SK-N-SH (cell line): ENCODE measurements at regions not wholly inside any gene's neighbourhood (a gene's known extent, or its start where the extent isn't known, plus 50 kb on each side); places are given as distances from the start of the nearest gene placed in this dataset.

Experiments used
- CTCF ChIP-seq: fragments of 200-600 bp; sonication (generic); IDR thresholded peaks from 2 replicates; pipeline ENCODE4 v1.6.1; 2017; ENCODE audit warnings: antibody characterized with exemption, mild to moderate bottlenecking, moderate library complexity
- EP300 ChIP-seq, 2 experiments: IDR thresholded peaks; 2 replicates each; pipeline versions ENCODE4 v1.4.0 to v1.6.1; 2012; ENCODE audit warnings: borderline replicate concordance in 1 of 2, low read depth in 1 of 2, low read length in 1 of 2
- MAX ChIP-seq: IDR thresholded peaks from 2 replicates; pipeline ENCODE4 v1.4.0; 2012; ENCODE audit warnings: low read depth
- MXI1 ChIP-seq: IDR thresholded peaks from 2 replicates; pipeline ENCODE4 v1.6.1; 2012; ENCODE audit warnings: mild to moderate bottlenecking, low read depth, low read length, improper control_type of control experiment
- NRF1 ChIP-seq: IDR thresholded peaks from 2 replicates; pipeline ENCODE4 v1.6.1; 2012; ENCODE audit warnings: low read depth, mild to moderate bottlenecking, low read length
- POLR2AphosphoS5 ChIP-seq: IDR thresholded peaks from 2 replicates; pipeline ENCODE4 v1.6.1; 2012; ENCODE audit warnings: low read depth, low read length
- RCOR1 ChIP-seq: fragments of 150-350 bp; IDR thresholded peaks from 2 replicates; pipeline ENCODE4 v1.6.1; 2017; ENCODE audit warnings: antibody characterized with exemption, low read length
- SIN3A ChIP-seq: IDR thresholded peaks from 2 replicates; pipeline ENCODE4 v1.6.1; 2012; ENCODE audit warnings: low read depth, mild to moderate bottlenecking, low read length, moderate library complexity, borderline replicate concordance
- USF2 ChIP-seq: fragments of 150-350 bp; IDR thresholded peaks from 2 replicates; pipeline ENCODE4 v1.6.1; 2017; ENCODE audit warnings: antibody characterized with exemption, low read length, low read depth, borderline replicate concordance
- YY1 ChIP-seq: IDR thresholded peaks from 2 replicates; pipeline ENCODE4 v1.4.0; 2012; ENCODE audit warnings: low read depth, mild to moderate bottlenecking
- TF ChIP-seq, protein P1 (sequence below): IDR thresholded peaks from 2 replicates; pipeline ENCODE4; 2012

DNA sequence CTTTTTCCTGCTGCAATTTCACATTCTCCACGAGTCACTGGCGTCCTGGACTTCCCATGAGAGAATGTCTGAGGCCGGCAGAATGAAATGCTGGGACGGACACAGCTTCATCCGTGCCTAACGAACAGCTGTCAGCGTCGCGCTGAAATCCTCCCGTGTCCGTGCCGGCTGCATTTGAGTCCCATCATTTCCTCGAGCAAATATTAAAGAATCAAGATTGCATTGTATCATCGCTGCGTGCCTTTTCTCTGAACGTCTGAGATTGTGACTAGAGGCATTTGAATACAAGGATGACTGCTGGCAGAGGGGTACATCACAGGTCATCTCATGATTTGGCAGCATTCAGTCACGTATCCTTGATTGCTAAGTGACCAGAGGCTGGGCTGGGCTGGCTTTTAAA, 279.9 kb downstream of the ASMT start:
- TF ChIP-seq CTCF (no peak), MAX (no peak), USF2 (no peak), POLR2AphosphoS5 (no peak), EP300 (IDR thresholded peaks at IDR 0.05; ENCODE audit: borderline replicate concordance in 1 of 2, low read depth in 1 of 2, low read length in 1 of 2) (no peak), MXI1 (no peak), YY1 (no peak), SIN3A (no peak), RCOR1 (no peak), NRF1 (no peak)
- TF ChIP-seq, protein P1, sequence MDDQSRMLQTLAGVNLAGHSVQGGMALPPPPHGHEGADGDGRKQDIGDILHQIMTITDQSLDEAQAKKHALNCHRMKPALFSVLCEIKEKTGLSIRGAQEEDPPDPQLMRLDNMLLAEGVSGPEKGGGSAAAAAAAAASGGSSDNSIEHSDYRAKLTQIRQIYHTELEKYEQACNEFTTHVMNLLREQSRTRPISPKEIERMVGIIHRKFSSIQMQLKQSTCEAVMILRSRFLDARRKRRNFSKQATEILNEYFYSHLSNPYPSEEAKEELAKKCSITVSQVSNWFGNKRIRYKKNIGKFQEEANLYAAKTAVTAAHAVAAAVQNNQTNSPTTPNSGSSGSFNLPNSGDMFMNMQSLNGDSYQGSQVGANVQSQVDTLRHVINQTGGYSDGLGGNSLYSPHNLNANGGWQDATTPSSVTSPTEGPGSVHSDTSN, result no peak
